ENCODE measurements at regions not wholly inside any gene's neighbourhood (a gene's known extent, or its start where the extent isn't known, plus 50 kb on each side); places are given as distances from the start of the nearest gene placed in this dataset.

DNA sequence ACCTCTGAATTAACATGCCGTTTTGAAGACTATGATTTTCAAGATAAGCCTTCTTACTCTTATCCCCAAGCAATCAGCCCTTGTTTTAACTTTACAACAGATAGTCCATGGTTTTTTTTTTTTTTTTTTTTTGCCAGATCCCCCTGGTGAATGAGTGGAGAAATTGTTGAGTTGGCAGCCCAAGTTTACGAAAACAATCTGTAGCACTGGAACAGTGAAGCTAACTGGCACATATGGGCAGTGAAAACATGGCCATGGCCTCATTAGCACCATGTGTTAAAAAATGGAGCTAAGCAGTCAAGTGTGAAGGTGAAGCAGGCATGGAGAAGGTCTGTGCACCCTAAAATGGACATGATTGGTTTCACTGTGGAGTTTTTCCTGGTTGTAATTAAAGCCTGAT is 812.1 kb upstream of the MIR17HG start:
- Histone ChIP-seq H3K36me3 (ENCODE audit: insufficient read depth) (no peaks in the 10 kb centered on the region), H3K27me3 (ENCODE audit: insufficient read depth) (no peaks in the 10 kb centered on the region), H3K27ac (ENCODE audit: low read depth) (no peak overlapping the region), H4K20me1 (replicated peaks; ENCODE audit: insufficient read depth) (no peaks in the 10 kb centered on the region), H3K4me3 (no peak overlapping the region), H2AFZ (no peak overlapping the region), H3K9me2 (ENCODE audit: insufficient read depth) (no peaks in the 10 kb centered on the region), H3K4me2 (no peak overlapping the region), H3F3A (replicated peaks; ENCODE audit: low read depth) (no peaks in the 10 kb centered on the region), H3K79me2 (replicated peaks; ENCODE audit: insufficient read depth) (no peaks in the 10 kb centered on the region), H3K4me1 (ENCODE audit: insufficient read depth) (no peaks in the 10 kb centered on the region)
- no peak for TF ChIP-seq STAT1 (IDR thresholded peaks at IDR 0.05; ENCODE audit: unreplicated experiment)
- no peak for TF ChIP-seq JUNB (IDR thresholded peaks at IDR 0.05; ENCODE audit: unreplicated experiment)
- TF ChIP-seq, protein P1, sequence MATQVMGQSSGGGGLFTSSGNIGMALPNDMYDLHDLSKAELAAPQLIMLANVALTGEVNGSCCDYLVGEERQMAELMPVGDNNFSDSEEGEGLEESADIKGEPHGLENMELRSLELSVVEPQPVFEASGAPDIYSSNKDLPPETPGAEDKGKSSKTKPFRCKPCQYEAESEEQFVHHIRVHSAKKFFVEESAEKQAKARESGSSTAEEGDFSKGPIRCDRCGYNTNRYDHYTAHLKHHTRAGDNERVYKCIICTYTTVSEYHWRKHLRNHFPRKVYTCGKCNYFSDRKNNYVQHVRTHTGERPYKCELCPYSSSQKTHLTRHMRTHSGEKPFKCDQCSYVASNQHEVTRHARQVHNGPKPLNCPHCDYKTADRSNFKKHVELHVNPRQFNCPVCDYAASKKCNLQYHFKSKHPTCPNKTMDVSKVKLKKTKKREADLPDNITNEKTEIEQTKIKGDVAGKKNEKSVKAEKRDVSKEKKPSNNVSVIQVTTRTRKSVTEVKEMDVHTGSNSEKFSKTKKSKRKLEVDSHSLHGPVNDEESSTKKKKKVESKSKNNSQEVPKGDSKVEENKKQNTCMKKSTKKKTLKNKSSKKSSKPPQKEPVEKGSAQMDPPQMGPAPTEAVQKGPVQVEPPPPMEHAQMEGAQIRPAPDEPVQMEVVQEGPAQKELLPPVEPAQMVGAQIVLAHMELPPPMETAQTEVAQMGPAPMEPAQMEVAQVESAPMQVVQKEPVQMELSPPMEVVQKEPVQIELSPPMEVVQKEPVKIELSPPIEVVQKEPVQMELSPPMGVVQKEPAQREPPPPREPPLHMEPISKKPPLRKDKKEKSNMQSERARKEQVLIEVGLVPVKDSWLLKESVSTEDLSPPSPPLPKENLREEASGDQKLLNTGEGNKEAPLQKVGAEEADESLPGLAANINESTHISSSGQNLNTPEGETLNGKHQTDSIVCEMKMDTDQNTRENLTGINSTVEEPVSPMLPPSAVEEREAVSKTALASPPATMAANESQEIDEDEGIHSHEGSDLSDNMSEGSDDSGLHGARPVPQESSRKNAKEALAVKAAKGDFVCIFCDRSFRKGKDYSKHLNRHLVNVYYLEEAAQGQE (IDR thresholded peaks at IDR 0.05; ENCODE audit: unreplicated experiment): no peak
- TF ChIP-seq, protein P2, sequence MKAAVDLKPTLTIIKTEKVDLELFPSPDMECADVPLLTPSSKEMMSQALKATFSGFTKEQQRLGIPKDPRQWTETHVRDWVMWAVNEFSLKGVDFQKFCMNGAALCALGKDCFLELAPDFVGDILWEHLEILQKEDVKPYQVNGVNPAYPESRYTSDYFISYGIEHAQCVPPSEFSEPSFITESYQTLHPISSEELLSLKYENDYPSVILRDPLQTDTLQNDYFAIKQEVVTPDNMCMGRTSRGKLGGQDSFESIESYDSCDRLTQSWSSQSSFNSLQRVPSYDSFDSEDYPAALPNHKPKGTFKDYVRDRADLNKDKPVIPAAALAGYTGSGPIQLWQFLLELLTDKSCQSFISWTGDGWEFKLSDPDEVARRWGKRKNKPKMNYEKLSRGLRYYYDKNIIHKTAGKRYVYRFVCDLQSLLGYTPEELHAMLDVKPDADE (IDR thresholded peaks at IDR 0.05): no peak
- TF ChIP-seq ZNF331 (CRISPR knock-in tag; IDR thresholded peaks at IDR 0.05; ENCODE audit: low read depth): no peak
- TF ChIP-seq EZH2phosphoT487 (IDR thresholded peaks at IDR 0.05; ENCODE audit: unreplicated experiment): no peak
- TF ChIP-seq, protein P3, sequence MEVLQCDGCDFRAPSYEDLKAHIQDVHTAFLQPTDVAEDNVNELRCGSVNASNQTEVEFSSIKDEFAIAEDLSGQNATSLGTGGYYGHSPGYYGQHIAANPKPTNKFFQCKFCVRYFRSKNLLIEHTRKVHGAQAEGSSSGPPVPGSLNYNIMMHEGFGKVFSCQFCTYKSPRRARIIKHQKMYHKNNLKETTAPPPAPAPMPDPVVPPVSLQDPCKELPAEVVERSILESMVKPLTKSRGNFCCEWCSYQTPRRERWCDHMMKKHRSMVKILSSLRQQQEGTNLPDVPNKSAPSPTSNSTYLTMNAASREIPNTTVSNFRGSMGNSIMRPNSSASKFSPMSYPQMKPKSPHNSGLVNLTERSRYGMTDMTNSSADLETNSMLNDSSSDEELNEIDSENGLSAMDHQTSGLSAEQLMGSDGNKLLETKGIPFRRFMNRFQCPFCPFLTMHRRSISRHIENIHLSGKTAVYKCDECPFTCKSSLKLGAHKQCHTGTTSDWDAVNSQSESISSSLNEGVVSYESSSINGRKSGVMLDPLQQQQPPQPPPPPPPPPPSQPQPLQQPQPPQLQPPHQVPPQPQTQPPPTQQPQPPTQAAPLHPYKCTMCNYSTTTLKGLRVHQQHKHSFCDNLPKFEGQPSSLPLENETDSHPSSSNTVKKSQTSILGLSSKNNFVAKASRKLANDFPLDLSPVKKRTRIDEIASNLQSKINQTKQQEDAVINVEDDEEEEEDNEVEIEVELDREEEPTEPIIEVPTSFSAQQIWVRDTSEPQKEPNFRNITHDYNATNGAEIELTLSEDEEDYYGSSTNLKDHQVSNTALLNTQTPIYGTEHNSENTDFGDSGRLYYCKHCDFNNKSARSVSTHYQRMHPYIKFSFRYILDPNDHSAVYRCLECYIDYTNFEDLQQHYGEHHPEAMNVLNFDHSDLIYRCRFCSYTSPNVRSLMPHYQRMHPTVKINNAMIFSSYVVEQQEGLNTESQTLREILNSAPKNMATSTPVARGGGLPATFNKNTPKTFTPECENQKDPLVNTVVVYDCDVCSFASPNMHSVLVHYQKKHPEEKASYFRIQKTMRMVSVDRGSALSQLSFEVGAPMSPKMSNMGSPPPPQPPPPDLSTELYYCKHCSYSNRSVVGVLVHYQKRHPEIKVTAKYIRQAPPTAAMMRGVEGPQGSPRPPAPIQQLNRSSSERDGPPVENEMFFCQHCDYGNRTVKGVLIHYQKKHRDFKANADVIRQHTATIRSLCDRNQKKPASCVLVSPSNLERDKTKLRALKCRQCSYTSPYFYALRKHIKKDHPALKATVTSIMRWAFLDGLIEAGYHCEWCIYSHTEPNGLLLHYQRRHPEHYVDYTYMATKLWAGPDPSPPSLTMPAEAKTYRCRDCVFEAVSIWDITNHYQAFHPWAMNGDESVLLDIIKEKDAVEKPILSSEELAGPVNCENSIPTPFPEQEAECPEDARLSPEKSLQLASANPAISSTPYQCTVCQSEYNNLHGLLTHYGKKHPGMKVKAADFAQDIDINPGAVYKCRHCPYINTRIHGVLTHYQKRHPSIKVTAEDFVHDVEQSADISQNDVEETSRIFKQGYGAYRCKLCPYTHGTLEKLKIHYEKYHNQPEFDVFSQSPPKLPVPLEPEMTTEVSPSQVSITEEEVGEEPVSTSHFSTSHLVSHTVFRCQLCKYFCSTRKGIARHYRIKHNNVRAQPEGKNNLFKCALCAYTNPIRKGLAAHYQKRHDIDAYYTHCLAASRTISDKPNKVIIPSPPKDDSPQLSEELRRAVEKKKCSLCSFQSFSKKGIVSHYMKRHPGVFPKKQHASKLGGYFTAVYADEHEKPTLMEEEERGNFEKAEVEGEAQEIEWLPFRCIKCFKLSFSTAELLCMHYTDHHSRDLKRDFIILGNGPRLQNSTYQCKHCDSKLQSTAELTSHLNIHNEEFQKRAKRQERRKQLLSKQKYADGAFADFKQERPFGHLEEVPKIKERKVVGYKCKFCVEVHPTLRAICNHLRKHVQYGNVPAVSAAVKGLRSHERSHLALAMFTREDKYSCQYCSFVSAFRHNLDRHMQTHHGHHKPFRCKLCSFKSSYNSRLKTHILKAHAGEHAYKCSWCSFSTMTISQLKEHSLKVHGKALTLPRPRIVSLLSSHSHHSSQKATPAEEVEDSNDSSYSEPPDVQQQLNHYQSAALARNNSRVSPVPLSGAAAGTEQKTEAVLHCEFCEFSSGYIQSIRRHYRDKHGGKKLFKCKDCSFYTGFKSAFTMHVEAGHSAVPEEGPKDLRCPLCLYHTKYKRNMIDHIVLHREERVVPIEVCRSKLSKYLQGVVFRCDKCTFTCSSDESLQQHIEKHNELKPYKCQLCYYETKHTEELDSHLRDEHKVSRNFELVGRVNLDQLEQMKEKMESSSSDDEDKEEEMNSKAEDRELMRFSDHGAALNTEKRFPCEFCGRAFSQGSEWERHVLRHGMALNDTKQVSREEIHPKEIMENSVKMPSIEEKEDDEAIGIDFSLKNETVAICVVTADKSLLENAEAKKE (CRISPR knock-in tag; IDR thresholded peaks at IDR 0.05): no peak
- TF ChIP-seq EZH2 (IDR thresholded peaks at IDR 0.05; ENCODE audit: low read depth, unreplicated experiment): no peak
- TF ChIP-seq ZNF114 (CRISPR knock-in tag; IDR thresholded peaks at IDR 0.05): no peak
- TF ChIP-seq CREB1 (CRISPR knock-in tag; IDR thresholded peaks at IDR 0.05; ENCODE audit: low read depth): no peak
- no peak for TF ChIP-seq NANOG (IDR thresholded peaks at IDR 0.05; ENCODE audit: borderline replicate concordance)
- TF ChIP-seq, protein P4, sequence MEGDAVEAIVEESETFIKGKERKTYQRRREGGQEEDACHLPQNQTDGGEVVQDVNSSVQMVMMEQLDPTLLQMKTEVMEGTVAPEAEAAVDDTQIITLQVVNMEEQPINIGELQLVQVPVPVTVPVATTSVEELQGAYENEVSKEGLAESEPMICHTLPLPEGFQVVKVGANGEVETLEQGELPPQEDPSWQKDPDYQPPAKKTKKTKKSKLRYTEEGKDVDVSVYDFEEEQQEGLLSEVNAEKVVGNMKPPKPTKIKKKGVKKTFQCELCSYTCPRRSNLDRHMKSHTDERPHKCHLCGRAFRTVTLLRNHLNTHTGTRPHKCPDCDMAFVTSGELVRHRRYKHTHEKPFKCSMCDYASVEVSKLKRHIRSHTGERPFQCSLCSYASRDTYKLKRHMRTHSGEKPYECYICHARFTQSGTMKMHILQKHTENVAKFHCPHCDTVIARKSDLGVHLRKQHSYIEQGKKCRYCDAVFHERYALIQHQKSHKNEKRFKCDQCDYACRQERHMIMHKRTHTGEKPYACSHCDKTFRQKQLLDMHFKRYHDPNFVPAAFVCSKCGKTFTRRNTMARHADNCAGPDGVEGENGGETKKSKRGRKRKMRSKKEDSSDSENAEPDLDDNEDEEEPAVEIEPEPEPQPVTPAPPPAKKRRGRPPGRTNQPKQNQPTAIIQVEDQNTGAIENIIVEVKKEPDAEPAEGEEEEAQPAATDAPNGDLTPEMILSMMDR (conservative IDR thresholded peaks at IDR 0.05; ENCODE audit: low read depth in 2 of 2): no peak
- TF ChIP-seq POLR2AphosphoS5 (IDR thresholded peaks at IDR 0.05; ENCODE audit: low read depth): no peak
- H3K4me3 Mint-ChIP-seq: no peak overlapping the region
- ATAC-seq: no peak
- DNase-seq (ENCODE audit: low spot score): no peak
- no peaks in the 10 kb centered on the region for H3K27me3 Mint-ChIP-seq (ENCODE audit: insufficient read depth, low read depth, poor library complexity)
- no peaks in the 10 kb centered on the region for H3K9me3 Mint-ChIP-seq
- H3K27ac Mint-ChIP-seq: no peak overlapping the region
- no peaks in the 10 kb centered on the region for H3K36me3 Mint-ChIP-seq (ENCODE audit: low read depth)
- H3K4me1 Mint-ChIP-seq: no peaks in the 10 kb centered on the region

Measured in GM23338 (cell line).